NB4 (cell line): ENCODE measurements at regions not wholly inside any gene's neighbourhood (a gene's known extent, or its start where the extent isn't known, plus 50 kb on each side); places are given as distances from the start of the nearest gene placed in this dataset.
"Not testable (repeated sequence)": the region's sequence is repeated elsewhere in the genome, so short reads cannot be mapped to it uniquely, and the experiment has no call there.

ENCODE experiments used
- DNase-seq: peaks from one replicate; pipeline ENCODE4 v3.0.0; 2010; ENCODE audit warnings: low read depth
- H3K4me3 ChIP-seq: one replicate; pipeline ENCODE4 v1.5.1; 2011; ENCODE audit warnings: mild to moderate bottlenecking, low read depth, low read length, moderate library complexity
- CTCF ChIP-seq: IDR thresholded peaks from one replicate; pipeline ENCODE4 v1.5.1; 2012; ENCODE audit warnings: low read depth, low read length
- MAX ChIP-seq: IDR thresholded peaks from 2 replicates; pipeline ENCODE4 v1.6.1; 2011; ENCODE audit warnings: low read depth, low read length
- MYC ChIP-seq: IDR thresholded peaks from 2 replicates; pipeline ENCODE4 v1.6.1; 2011; ENCODE audit warnings: low read depth, low read length
- POLR2A ChIP-seq: IDR thresholded peaks from 2 replicates; pipeline ENCODE4 v1.6.1; 2011; ENCODE audit warnings: mild to moderate bottlenecking; ENCODE audit not compliant: insufficient read length; ENCODE audit errors: extremely low read depth

GRCh38 chr3:124639406-124640237, 90.6 kb upstream of the UMPS start:
- TF ChIP-seq CTCF (no peak), MAX (no peak), MYC (no peak), POLR2A (no peak)
- H3K4me3 ChIP-seq, result no peak overlapping the region
- no peak for DNase-seq

- TF ChIP-seq MYC (no peak), POLR2A (no peak), MAX (no peak), CTCF (no peak)
Observed at GRCh38 chr3:124640635-124641306, 89.5 kb upstream of the UMPS start.

DNA sequence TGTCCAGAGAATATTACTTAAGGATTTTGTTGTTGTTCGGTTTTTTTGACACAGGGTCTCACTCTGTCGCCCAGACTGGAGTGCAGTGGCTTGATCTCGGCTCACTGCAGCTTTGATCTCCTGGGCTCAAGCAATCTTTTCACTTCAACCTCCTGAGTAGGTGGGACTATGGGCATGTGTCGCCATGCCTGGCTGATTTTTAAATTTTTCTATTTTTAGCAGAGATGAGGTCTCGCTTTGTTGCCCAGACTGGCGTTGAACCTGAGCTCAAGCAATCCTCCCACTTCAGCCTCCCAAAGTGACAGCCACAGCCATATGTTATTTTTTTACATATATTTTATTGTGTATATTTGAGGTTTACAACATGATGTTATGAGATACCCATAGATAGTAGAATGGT, 86.8 kb upstream of the UMPS start:
- TF ChIP-seq CTCF, result no peak
- TF ChIP-seq MAX, result no peak
- no peak for TF ChIP-seq POLR2A
- TF ChIP-seq MYC, result no peak
- no peak overlapping the region for H3K4me3 ChIP-seq
- no peak for DNase-seq

More at GRCh38 chr3:124640635-124641306, 89.5 kb upstream of the UMPS start:
- DNase-seq, result no peak
- H3K4me3 ChIP-seq, result no peak overlapping the region

DNA sequence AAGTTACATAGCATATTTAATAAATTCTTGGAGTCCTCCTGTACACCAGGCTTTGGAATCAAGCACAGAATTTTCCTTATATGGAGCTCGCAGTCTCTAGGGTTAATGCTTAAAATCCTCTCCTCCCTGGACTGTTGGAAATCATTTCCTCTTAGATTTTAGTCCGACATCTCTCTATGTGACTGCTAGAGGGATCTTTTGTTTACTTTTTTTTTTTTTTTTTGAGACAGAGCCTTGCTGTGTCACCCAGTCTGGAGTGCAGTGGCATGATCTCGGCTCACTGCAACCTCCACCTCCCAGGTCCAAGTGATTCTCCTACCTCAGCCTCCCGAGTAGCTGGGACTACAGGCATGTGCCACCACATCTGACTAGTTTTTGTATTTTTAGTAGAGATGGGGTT, 84.1 kb upstream of the UMPS start:
- not testable (repeated sequence) for H3K4me3 ChIP-seq, DNase-seq

- TF ChIP-seq CTCF (no peak), MYC (no peak), POLR2A (no peak), MAX (no peak)
- no peak for DNase-seq
- H3K4me3 ChIP-seq, result no peak overlapping the region
Observed at GRCh38 chr3:124648551-124648950, 81.7 kb upstream of the UMPS start.

GRCh38 chr3:124650798-124651197, 79.5 kb upstream of the UMPS start:
- H3K4me3 ChIP-seq, result no peak overlapping the region
- no peak for DNase-seq
- TF ChIP-seq CTCF (no peak), MAX (no peak), POLR2A (no peak), MYC (no peak)

DNA sequence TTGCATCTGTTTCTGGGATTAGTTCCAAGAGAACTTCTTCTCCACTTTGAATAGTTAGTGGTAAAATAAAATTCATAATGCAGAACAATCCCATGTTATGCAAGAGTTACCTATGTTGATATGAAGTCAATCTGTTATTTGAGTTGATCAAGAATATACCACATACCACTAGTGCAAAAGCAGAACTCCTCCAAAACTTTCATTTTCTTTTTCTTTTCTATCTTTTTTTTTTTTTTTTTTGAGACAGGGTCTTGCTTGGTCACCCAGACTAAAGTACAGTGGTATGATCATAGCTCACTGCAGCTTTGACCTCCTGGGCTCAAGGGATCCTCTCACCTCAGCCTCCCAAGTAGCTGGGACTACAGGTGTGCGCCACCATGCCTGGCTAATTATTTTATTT, 78.8 kb upstream of the UMPS start:
- H3K4me3 ChIP-seq, DNase-seq: not testable (repeated sequence)
